ENCODE measurements at regions not wholly inside any gene's neighbourhood (a gene's known extent, or its start where the extent isn't known, plus 50 kb on each side); places are given as distances from the start of the nearest gene placed in this dataset.
"Not testable (repeated sequence)": the region's sequence is repeated elsewhere in the genome, so short reads cannot be mapped to it uniquely, and the experiment has no call there.

DNA sequence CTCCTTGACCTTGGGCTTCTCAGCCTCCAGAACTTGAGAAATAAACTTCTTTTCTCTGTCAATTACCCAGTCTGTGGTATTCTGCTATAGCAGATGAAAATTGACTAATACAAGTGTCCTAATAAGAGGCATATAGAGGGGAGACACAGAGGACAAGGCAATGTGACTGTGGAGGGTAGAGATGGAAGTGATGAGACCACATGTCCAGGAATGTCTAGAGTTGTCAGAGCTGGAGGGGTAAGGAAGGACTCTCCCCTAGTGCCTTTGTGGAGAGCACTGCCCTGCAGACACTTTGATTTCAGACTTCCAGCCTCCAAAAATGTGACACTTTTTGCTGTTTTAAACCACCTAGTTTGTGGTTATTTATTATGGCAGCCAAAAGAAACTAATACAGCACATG is 74.4 kb downstream of the ACKR3 start:
- DNase-seq (ENCODE audit: low spot score) (no peak), ATAC-seq (ENCODE audit: low FRiP score) (no peak)
- TF ChIP-seq CTCF (IDR thresholded peaks at IDR 0.05) = no peak

GRCh38 chr2:236644502-236644911 is 74.9 kb downstream of the ACKR3 start:
- no peak for TF ChIP-seq CTCF (IDR thresholded peaks at IDR 0.05)
- DNase-seq (ENCODE audit: low spot score) = no peak
- no peak for ATAC-seq (ENCODE audit: low FRiP score)

DNA sequence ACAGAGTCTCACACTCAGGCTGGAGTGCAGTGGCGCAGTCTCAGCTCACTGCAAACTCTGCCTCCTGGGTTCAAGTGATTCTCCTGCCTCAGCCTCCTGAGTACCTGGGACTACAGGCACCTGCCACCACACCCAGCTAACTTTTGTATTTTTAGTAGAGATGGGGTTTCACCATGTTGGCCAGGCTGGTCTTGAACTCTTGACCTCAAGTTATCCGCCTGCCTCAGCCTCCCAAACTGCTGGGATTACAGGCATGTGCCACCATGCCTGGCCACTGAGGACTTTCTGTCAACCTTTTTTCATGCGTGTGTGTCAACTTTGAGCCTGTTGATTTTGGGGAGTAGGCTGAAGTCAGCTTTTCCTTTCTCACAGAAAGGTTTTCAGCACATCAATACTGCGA is 75.5 kb downstream of the ACKR3 start:
- ATAC-seq (ENCODE audit: low FRiP score) = not testable (repeated sequence)
- DNase-seq (ENCODE audit: low spot score) = peak; percentile 5

- ATAC-seq (ENCODE audit: low FRiP score) = no peak
- peak; percentile 6 for DNase-seq (ENCODE audit: low spot score)
- no peak for TF ChIP-seq CTCF (IDR thresholded peaks at IDR 0.05)
Measured at GRCh38 chr2:236646441-236646840, 76.8 kb downstream of the ACKR3 start.

DNA sequence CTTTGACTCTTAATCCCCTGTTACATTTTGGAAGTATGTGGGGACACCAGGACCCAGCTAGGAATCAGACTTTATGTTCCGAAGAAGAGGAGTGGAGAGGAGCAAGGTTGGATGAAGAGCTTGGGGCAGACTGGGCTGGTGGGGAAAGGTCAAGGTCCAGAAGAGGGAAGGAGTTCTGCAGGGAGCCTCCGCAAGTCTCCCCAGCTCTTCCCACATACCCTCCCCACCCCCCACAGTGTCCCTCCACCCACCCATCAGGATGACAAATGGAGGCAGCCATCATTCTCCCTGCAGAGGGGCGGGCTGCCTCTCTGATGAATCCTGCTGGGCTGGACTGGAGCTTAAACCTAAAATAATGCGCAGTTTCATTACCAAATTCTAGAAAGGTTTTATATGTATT is 77.2 kb downstream of the ACKR3 start:
- ATAC-seq (ENCODE audit: low FRiP score) (no peak), DNase-seq (ENCODE audit: low spot score) (peak; percentile 8)
- TF ChIP-seq CTCF (IDR thresholded peaks at IDR 0.05) = no peak

GRCh38 chr2:236647621-236648020 is 78.0 kb downstream of the ACKR3 start:
- no peak for ATAC-seq (ENCODE audit: low FRiP score)
- TF ChIP-seq CTCF (IDR thresholded peaks at IDR 0.05) = no peak
- DNase-seq (ENCODE audit: low spot score) = peak; percentile 5

DNA sequence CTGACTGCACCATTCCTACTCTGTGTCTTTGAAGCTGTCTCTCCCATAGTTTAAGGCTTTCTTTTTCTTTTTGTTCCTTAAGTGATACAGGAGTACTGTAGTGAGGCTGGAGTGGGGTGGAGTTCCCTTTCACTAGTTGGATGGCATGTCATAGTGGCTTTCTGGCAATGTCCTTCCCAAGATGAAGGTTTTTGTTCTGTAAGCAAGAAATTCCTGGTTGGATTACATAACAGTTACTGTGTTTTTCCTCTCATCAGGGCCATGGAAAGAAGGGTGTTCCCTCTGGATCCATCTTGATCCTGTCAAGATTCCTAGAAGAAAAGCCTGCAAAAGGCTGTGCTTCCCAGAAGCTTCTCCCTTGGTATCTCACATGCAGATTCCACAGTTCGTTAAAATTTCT is 84.2 kb downstream of the ACKR3 start:
- DNase-seq (ENCODE audit: low spot score) (no peak), ATAC-seq (ENCODE audit: low FRiP score) (no peak)
- no peak for TF ChIP-seq CTCF (IDR thresholded peaks at IDR 0.05)

GRCh38 chr2:236654496-236654895 is 84.9 kb downstream of the ACKR3 start:
- no peak for DNase-seq (ENCODE audit: low spot score)
- ATAC-seq (ENCODE audit: low FRiP score) = no peak
- no peak for TF ChIP-seq CTCF (IDR thresholded peaks at IDR 0.05)
